Transverse colon (tissue), 4 donors: ENCODE measurements at regions not wholly inside any gene's neighbourhood (a gene's known extent, or its start where the extent isn't known, plus 50 kb on each side); places are given as distances from the start of the nearest gene placed in this dataset.

Source experiments
- CTCF ChIP-seq, 5 experiments: fragments of 200-600 bp in 3 of 5; fragments of 450-650 bp in 2 of 5; sonication (generic) in 3 of 5; IDR thresholded peaks; 1 replicate in 2 of 5; 2 replicates in 3 of 5; pipeline ENCODE4 v1.5.1; 2016 to 2017; ENCODE audit warnings: antibody characterized with exemption in 5 of 5, inconsistent platforms in 3 of 5, mild to moderate bottlenecking in 2 of 5, moderate library complexity in 1 of 5
- EP300 ChIP-seq: sonication (generic); formaldehyde crosslinking; IDR thresholded peaks from one replicate; pipeline ENCODE4 v1.6.1; 2017; ENCODE audit warnings: antibody characterized with exemption, low read depth
- POLR2A ChIP-seq: fragments of 450-650 bp; IDR thresholded peaks from one replicate; pipeline ENCODE4 v1.6.1; 2016; ENCODE audit warnings: antibody characterized with exemption, mild to moderate bottlenecking, moderate library complexity
- POLR2AphosphoS5 ChIP-seq, 3 donors: sonication (generic); formaldehyde crosslinking; IDR thresholded peaks; one replicate each; pipeline ENCODE4 v1.6.1; 2016; ENCODE audit warnings: antibody characterized with exemption in 3 of 3

DNA sequence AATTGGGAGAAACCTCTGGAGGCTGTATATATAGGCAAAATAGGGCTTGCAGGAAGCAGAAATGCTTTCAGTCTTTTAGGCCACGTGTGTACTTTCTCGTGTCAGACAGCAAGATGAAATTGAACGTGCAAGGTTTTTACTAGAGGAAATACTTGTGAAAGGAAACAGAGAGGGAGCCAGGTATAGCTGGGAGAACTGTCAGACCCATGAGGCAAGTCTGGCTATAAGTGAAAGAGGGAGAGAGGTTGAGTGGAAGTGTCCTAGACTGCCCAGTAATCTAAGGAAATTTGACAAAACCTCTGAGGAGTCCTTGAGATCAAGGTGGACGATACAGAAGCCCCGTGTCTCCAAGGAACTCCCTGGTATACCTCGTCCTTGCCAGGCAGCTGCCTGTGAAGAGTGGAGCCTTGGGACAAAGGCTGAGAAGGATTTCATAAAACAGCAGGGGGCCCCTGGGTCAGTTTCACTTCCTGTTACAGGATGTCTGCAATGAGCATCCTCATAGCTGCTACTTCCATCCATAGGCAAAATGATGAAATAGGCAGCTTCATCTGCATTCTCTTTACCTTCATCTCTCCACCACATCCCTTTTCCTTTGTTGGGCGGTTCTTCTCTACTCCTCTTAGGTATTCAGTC is 114.4 kb upstream of the MAP3K7 start:
- TF ChIP-seq CTCF (IDR thresholded peaks at IDR 0.05) = no peak
- no peak for TF ChIP-seq POLR2A
- TF ChIP-seq POLR2AphosphoS5 (IDR thresholded peaks at IDR 0.05) = no peak
- no peak for TF ChIP-seq EP300
